ENCODE measurements at regions not wholly inside any gene's neighbourhood (a gene's known extent, or its start where the extent isn't known, plus 50 kb on each side); places are given as distances from the start of the nearest gene placed in this dataset.

DNA sequence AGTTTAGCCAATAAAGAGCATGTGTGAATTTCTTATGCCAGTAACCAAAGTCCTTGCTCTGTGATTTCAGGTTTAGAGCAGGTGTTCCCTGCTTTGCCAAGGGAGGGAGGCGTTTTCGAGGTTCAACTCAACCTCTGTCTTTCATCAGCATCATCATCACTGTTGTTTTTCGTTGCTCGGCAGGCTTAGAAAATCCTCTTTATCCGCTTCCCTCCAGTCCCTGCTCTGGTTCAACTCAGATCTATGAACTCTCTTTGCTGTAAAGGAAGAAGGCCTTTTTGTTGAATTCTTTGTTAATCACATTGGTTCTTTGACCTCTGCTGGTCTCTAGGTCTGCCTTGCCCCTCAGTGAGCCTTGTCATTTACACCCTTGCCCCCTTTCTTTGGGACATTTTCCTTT, 243.9 kb upstream of the RBFOX1 start:
- TF ChIP-seq SUZ12 (IDR thresholded peaks at IDR 0.05; ENCODE audit: extremely low read depth, insufficient read depth, insufficient read length) (no peak), YY1 (IDR thresholded peaks at IDR 0.05; ENCODE audit: insufficient read depth, insufficient read length) (no peak)
